T follicular helper cell (primary cell): ENCODE measurements at regions not wholly inside any gene's neighbourhood (a gene's known extent, or its start where the extent isn't known, plus 50 kb on each side); places are given as distances from the start of the nearest gene placed in this dataset.

Source experiments
- DNase-seq: peaks from one replicate; pipeline ENCODE4 v3.0.0-alpha.2; 2020; ENCODE audit warnings: low read depth

GRCh38 chr10:113442336-113442735 lies 110.5 kb upstream of the HABP2 start:
- DNase-seq, result no peak

- DNase-seq, result no peak
Measured at GRCh38 chr10:113443141-113443925, 109.5 kb upstream of the HABP2 start.

- DNase-seq, result no peak
Measured at GRCh38 chr10:113444766-113445365, 108.0 kb upstream of the HABP2 start.

- no peak for DNase-seq
Measured at GRCh38 chr10:113445736-113446135, 107.1 kb upstream of the HABP2 start.

GRCh38 chr10:113446739-113447138 lies 106.1 kb upstream of the HABP2 start:
- no peak for DNase-seq

GRCh38 chr10:113447278-113447677 lies 105.6 kb upstream of the HABP2 start:
- DNase-seq, result no peak

GRCh38 chr10:113449006-113449695 lies 103.7 kb upstream of the HABP2 start:
- DNase-seq, result no peak

- no peak for DNase-seq
Measured at GRCh38 chr10:113450046-113450804, 102.6 kb upstream of the HABP2 start.

GRCh38 chr10:113450906-113451305 lies 101.9 kb upstream of the HABP2 start:
- no peak for DNase-seq

GRCh38 chr10:113452146-113452845 lies 100.6 kb upstream of the HABP2 start:
- no peak for DNase-seq

GRCh38 chr10:113453351-113453750 lies 99.5 kb upstream of the HABP2 start:
- no peak for DNase-seq

- no peak for DNase-seq
Measured at GRCh38 chr10:113454341-113455061, 98.4 kb upstream of the HABP2 start.

- no peak for DNase-seq
Measured at GRCh38 chr10:113455947-113456346, 96.9 kb upstream of the HABP2 start.

- DNase-seq, result no peak
Measured at GRCh38 chr10:113456741-113457140, 96.1 kb upstream of the HABP2 start.

- DNase-seq, result no peak
Measured at GRCh38 chr10:113457408-113457807, 95.4 kb upstream of the HABP2 start.

GRCh38 chr10:113458451-113458850 lies 94.4 kb upstream of the HABP2 start:
- no peak for DNase-seq

GRCh38 chr10:113458944-113459343 lies 93.9 kb upstream of the HABP2 start:
- DNase-seq, result no peak

GRCh38 chr10:113459626-113460280 lies 93.1 kb upstream of the HABP2 start:
- DNase-seq, result no peak

- DNase-seq, result no peak
Measured at GRCh38 chr10:113463083-113463482, 89.8 kb upstream of the HABP2 start.

GRCh38 chr10:113463777-113464176 lies 89.1 kb upstream of the HABP2 start:
- no peak for DNase-seq
